ENCODE measurements at regions not wholly inside any gene's neighbourhood (a gene's known extent, or its start where the extent isn't known, plus 50 kb on each side); places are given as distances from the start of the nearest gene placed in this dataset.

- TF ChIP-seq ZNF362 (tag by site-specific recombination; IDR thresholded peaks at IDR 0.05) (no peak), CTCF (tag by site-specific recombination; IDR thresholded peaks at IDR 0.05) (no peak), ZBTB17 (tag by site-specific recombination; IDR thresholded peaks at IDR 0.05) (no peak), ZSCAN18 (tag by site-specific recombination; IDR thresholded peaks at IDR 0.05) (no peak), ZNF626 (tag by site-specific recombination; IDR thresholded peaks at IDR 0.05) (no peak), TSHZ1 (tag by site-specific recombination; IDR thresholded peaks at IDR 0.05; ENCODE audit: borderline replicate concordance) (no peak), MYNN (tag by site-specific recombination; IDR thresholded peaks at IDR 0.05; ENCODE audit: borderline replicate concordance) (no peak), ZNF416 (tag by site-specific recombination; IDR thresholded peaks at IDR 0.05) (no peak), ZNF138 (tag by site-specific recombination; IDR thresholded peaks at IDR 0.05; ENCODE audit: borderline replicate concordance) (no peak)
These were observed 69.8 kb downstream of the TSN start for GRCh38 chr2:121825003-121825950.
